ENCODE measurements at regions not wholly inside any gene's neighbourhood (a gene's known extent, or its start where the extent isn't known, plus 50 kb on each side); places are given as distances from the start of the nearest gene placed in this dataset.

DNA sequence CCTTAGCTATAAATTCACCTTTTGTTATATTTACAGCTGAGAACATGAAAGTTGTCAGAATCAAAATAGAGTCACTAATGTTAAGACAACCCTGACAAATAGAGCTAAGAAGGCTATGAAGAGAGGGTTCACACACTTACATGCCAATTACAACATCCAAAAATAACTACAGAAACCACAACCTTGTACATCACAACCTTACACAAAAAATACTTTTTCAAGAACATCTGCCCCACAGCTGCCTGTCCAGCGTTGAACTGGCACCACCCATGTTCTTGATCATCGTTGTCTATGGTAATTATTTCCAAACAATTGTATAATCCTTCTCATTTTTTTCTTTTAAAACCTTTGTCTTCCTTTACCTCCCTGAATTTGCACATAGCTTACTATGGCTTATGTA lies 231.2 kb upstream of the FKBP1C start:
- TF ChIP-seq, protein P1, sequence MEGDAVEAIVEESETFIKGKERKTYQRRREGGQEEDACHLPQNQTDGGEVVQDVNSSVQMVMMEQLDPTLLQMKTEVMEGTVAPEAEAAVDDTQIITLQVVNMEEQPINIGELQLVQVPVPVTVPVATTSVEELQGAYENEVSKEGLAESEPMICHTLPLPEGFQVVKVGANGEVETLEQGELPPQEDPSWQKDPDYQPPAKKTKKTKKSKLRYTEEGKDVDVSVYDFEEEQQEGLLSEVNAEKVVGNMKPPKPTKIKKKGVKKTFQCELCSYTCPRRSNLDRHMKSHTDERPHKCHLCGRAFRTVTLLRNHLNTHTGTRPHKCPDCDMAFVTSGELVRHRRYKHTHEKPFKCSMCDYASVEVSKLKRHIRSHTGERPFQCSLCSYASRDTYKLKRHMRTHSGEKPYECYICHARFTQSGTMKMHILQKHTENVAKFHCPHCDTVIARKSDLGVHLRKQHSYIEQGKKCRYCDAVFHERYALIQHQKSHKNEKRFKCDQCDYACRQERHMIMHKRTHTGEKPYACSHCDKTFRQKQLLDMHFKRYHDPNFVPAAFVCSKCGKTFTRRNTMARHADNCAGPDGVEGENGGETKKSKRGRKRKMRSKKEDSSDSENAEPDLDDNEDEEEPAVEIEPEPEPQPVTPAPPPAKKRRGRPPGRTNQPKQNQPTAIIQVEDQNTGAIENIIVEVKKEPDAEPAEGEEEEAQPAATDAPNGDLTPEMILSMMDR (conservative IDR thresholded peaks at IDR 0.05) = no peak
- no peak for TF ChIP-seq ZFX (IDR thresholded peaks at IDR 0.05)

All from C4-2B (cell line).